K562 (cell line): ENCODE measurements at regions not wholly inside any gene's neighbourhood (a gene's known extent, or its start where the extent isn't known, plus 50 kb on each side); places are given as distances from the start of the nearest gene placed in this dataset.

ENCODE experiments used
- NR2C2 ChIP-seq, 2 experiments: fragments of 200-800 bp in 1 of 2; sonication (Bioruptor generic) in 1 of 2; sonication (generic) in 1 of 2; formaldehyde crosslinking in 1 of 2; IDR thresholded peaks; 2 replicates each; pipeline versions ENCODE4 v1.6.1 to v1.8.0; 2016 to 2022; ENCODE audit warnings: mild to moderate bottlenecking in 1 of 2, missing compliant biosample characterization in 1 of 2, missing genetic modification characterization in 1 of 2, missing genetic modification reagents in 1 of 2
- POLR2A ChIP-seq: fragments of 450-650 bp; conservative IDR thresholded peaks from 2 replicates; pipeline ENCODE4 v1.6.1; 2016
- TF ChIP-seq, protein P1 (sequence below), 3 experiments: IDR thresholded peaks in 2 of 3; conservative IDR thresholded peaks in 1 of 3; 2 replicates each; pipeline ENCODE4 v1.5.1; 2011 to 2012; ENCODE audit warnings: low read length in 3 of 3, mild to moderate bottlenecking in 3 of 3, control low read depth in 2 of 3, improper control_type of control experiment in 1 of 3, inconsistent platforms in 1 of 3, low read depth in 1 of 3, mixed read lengths in 1 of 3, moderate library complexity in 1 of 3; ENCODE audit not compliant: insufficient read depth in 2 of 3

DNA sequence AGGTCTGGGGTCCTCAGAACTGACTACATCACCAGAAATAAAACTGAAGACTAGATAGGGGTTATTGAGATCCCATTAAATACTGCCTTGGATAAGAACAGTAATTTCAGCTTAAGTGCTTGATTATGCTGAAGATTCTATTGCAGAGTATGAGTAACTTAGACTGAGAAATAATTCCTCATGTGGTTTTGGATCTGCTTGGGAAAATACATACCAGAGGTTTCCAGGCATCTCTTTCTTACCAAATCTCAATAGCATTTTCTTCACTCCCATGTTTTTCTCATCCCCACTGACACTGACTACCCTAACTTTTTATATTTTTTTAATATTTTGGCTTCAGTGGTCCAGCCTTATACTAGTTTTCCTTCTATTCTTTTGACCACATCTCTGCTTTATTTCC, 92.0 kb upstream of the TEX13D start:
- TF ChIP-seq, protein P1, sequence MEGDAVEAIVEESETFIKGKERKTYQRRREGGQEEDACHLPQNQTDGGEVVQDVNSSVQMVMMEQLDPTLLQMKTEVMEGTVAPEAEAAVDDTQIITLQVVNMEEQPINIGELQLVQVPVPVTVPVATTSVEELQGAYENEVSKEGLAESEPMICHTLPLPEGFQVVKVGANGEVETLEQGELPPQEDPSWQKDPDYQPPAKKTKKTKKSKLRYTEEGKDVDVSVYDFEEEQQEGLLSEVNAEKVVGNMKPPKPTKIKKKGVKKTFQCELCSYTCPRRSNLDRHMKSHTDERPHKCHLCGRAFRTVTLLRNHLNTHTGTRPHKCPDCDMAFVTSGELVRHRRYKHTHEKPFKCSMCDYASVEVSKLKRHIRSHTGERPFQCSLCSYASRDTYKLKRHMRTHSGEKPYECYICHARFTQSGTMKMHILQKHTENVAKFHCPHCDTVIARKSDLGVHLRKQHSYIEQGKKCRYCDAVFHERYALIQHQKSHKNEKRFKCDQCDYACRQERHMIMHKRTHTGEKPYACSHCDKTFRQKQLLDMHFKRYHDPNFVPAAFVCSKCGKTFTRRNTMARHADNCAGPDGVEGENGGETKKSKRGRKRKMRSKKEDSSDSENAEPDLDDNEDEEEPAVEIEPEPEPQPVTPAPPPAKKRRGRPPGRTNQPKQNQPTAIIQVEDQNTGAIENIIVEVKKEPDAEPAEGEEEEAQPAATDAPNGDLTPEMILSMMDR (IDR thresholded peaks at IDR 0.05 in 2 of 3, conservative IDR thresholded peaks at IDR 0.05 in 1 of 3; ENCODE audit: insufficient read depth in 2 of 3, low read depth in 1 of 3, low read length in 3 of 3), result no peak
- TF ChIP-seq POLR2A (no peak), NR2C2 (CRISPR knock-in tag; IDR thresholded peaks at IDR 0.05) (no peak), NR2C2 (tag; IDR thresholded peaks at IDR 0.05) (no peak)
